A673 (cell line): ENCODE measurements at regions not wholly inside any gene's neighbourhood (a gene's known extent, or its start where the extent isn't known, plus 50 kb on each side); places are given as distances from the start of the nearest gene placed in this dataset.
"Not testable (repeated sequence)": the region's sequence is repeated elsewhere in the genome, so short reads cannot be mapped to it uniquely, and the experiment has no call there.

Experiments used
- CTCF ChIP-seq: fragments of 300-800, 200-600 bp; sonication (generic); conservative IDR thresholded peaks from 2 replicates; pipeline ENCODE4 v1.5.1; 2017; ENCODE audit warnings: low read depth, mild to moderate bottlenecking, antibody characterized with exemption, low read length, moderate library complexity, mixed read lengths
- EZH2 ChIP-seq: fragments of 200-600 bp; sonication (generic); IDR thresholded peaks from 2 replicates; pipeline ENCODE4 v1.6.1; 2017; ENCODE audit warnings: borderline replicate concordance, low read depth, mild to moderate bottlenecking, mixed read lengths, antibody characterized with exemption, low read length; ENCODE audit not compliant: poor library complexity, severe bottlenecking

- TF ChIP-seq EZH2, CTCF: not testable (repeated sequence)
Observed at GRCh38 chr22:11578551-11578950, 3949.4 kb upstream of the OR11H1 start.
